K562 (cell line): ENCODE measurements at regions not wholly inside any gene's neighbourhood (a gene's known extent, or its start where the extent isn't known, plus 50 kb on each side); places are given as distances from the start of the nearest gene placed in this dataset.

ENCODE experiments used
- ATAC-seq: fragments of 200-7000 bp; cut with Tn5 transposase; 3 replicates; pipeline ENCODE4 v1.9.1; 2020; ENCODE audit warnings: moderate library complexity
- BruUV-seq: library from RNA; stranded (reverse); fragments of 400-500 nt; replicated peaks from 2 replicates; lab custom pipeline; 2021; lab: Mats Ljungman, UMichigan
- CTCF ChIA-PET: fragments of 300-600 bp; formaldehyde crosslinking; extraction: SDS; loops from one replicate; lab custom pipeline; 2021; ENCODE audit warnings: low intra/inter-chr PET ratio; lab: Yijun Ruan, JAX
- POLR2A ChIA-PET: fragments of 300-600, 350-650 bp; sonication (Branson Sonifier 250); formaldehyde crosslinking; extraction: SDS; loops from one replicate; lab custom pipeline; 2021; ENCODE audit warnings: antibody characterized with exemption, inconsistent platforms; lab: Yijun Ruan, JAX
- DNase-seq, 4 experiments: peaks; one replicate each; pipeline versions ENCODE4 v3.0.0 to v3.0.0-alpha.2; 2011 to 2018; ENCODE audit warnings: low spot score in 3 of 4, mixed read lengths in 3 of 4; ENCODE audit errors: extremely low read depth in 1 of 4
- FAIRE-seq: peaks from 2 replicates; lab custom pipeline; 2011; peaks lifted over from hg19 to GRCh38; lab: Jason Lieb, UNC
- H2AFZ ChIP-seq: 2 replicates; pipeline ENCODE4 v1.6.0; 2011; ENCODE audit warnings: low read depth, low read length, control low read depth, inconsistent platforms
- H3K27ac ChIP-seq: fragments of 200-600 bp; 3 replicates; pipeline ENCODE4 v1.8.0; 2011; ENCODE audit warnings: low read depth, mild to moderate bottlenecking, control low read depth, inconsistent platforms, low read length, moderate library complexity, mixed read lengths; ENCODE audit errors: extremely low read depth
- H3K27me3 ChIP-seq, 2 experiments: fragments of 300-600 bp in 1 of 2; 2 replicates in 1 of 2; 3 replicates in 1 of 2; pipeline versions ENCODE4 v1.6.0 to v1.8.0; 2011; ENCODE audit warnings: inconsistent platforms in 2 of 2, low read length in 2 of 2, mild to moderate bottlenecking in 1 of 2, mixed read lengths in 1 of 2, moderate library complexity in 1 of 2; ENCODE audit not compliant: control insufficient read depth in 2 of 2, insufficient read depth in 2 of 2
- H3K36me3 ChIP-seq: fragments of 300-600 bp; 3 replicates; pipeline ENCODE4 v1.8.0; 2011; ENCODE audit warnings: mild to moderate bottlenecking, low read length, inconsistent platforms; ENCODE audit not compliant: control insufficient read depth, insufficient read depth
- H3K4me1 ChIP-seq, 2 experiments: fragments of 200-600 bp in 1 of 2; replicated peaks in 1 of 2; 2 replicates in 1 of 2; 3 replicates in 1 of 2; pipeline versions ENCODE4 v1.5.1 to v1.8.0; 2011; ENCODE audit warnings: inconsistent platforms in 2 of 2, low read length in 2 of 2, mild to moderate bottlenecking in 1 of 2, mixed read lengths in 1 of 2, moderate library complexity in 1 of 2; ENCODE audit not compliant: control insufficient read depth in 2 of 2, insufficient read depth in 2 of 2
- H3K4me2 ChIP-seq: 2 replicates; pipeline ENCODE4 v1.6.1; 2011; ENCODE audit warnings: low read length, control low read depth, inconsistent platforms, mixed read lengths; ENCODE audit not compliant: insufficient read depth
- H3K4me3 ChIP-seq: fragments of 200-600 bp; sonication (generic), shearing (Covaris generic); 2 replicates; pipeline ENCODE4 v1.5.1; 2016; ENCODE audit warnings: control low read depth, inconsistent platforms
- H3K79me2 ChIP-seq: fragments of 200-600 bp; 3 replicates; pipeline ENCODE4 v1.8.0; 2011; ENCODE audit warnings: low read length, inconsistent platforms; ENCODE audit not compliant: control insufficient read depth, insufficient read depth
- H3K9ac ChIP-seq, 2 experiments: 2 replicates each; pipeline versions ENCODE4 v1.6.0 to v1.6.1; 2011; ENCODE audit warnings: low read depth in 2 of 2, low read length in 2 of 2, control low read depth in 1 of 2, inconsistent platforms in 1 of 2, mild to moderate bottlenecking in 1 of 2, mixed read lengths in 1 of 2; ENCODE audit not compliant: insufficient read depth in 1 of 2
- H3K9me1 ChIP-seq: one replicate; pipeline ENCODE4 v1.6.0; 2011; ENCODE audit warnings: inconsistent platforms, mild to moderate bottlenecking, low read length, moderate library complexity; ENCODE audit not compliant: control insufficient read depth, insufficient read depth
- H3K9me3 ChIP-seq: replicated peaks from 2 replicates; pipeline ENCODE4 v1.5.1; 2011; ENCODE audit warnings: low read depth, low read length, inconsistent platforms; ENCODE audit not compliant: control insufficient read depth, insufficient read depth
- H4K20me1 ChIP-seq: replicated peaks from 2 replicates; pipeline ENCODE4 v1.6.1; 2011; ENCODE audit warnings: low read length, inconsistent platforms, mixed read lengths; ENCODE audit not compliant: control insufficient read depth, insufficient read depth
- BACH1 ChIP-seq: fragments of 200-800 bp; sonication (Bioruptor generic); IDR thresholded peaks from 2 replicates; pipeline ENCODE4 v1.6.1; 2016; ENCODE audit warnings: missing genetic modification characterization, missing compliant biosample characterization
- CHCHD3 ChIP-seq: fragments of 250-450 bp; sonication (Bioruptor Pico); IDR thresholded peaks from 2 replicates; pipeline ENCODE4 v2.1.2; 2022; ENCODE audit warnings: mild to moderate bottlenecking
- ELF4 ChIP-seq: fragments of 450-650 bp; formaldehyde crosslinking; IDR thresholded peaks from 2 replicates; pipeline ENCODE4 v1.4.0; 2022; ENCODE audit warnings: missing genetic modification characterization
- ERF ChIP-seq: fragments of 450-650 bp; formaldehyde crosslinking; IDR thresholded peaks from 2 replicates; pipeline ENCODE4 v1.4.0; 2020; ENCODE audit warnings: mild to moderate bottlenecking, mixed read lengths
- MYNN ChIP-seq, 2 experiments: sonication (generic); formaldehyde crosslinking in 1 of 2; IDR thresholded peaks; 2 replicates each; pipeline versions ENCODE4 v1.5.0 to v1.6.1; 2016 to 2020; ENCODE audit warnings: antibody characterized with exemption in 1 of 2, missing genetic modification reagents in 1 of 2
- NCOA2 ChIP-seq, 2 experiments: fragments of 450-650 bp; IDR thresholded peaks; 2 replicates each; pipeline ENCODE4 v1.6.1; 2018; ENCODE audit warnings: mild to moderate bottlenecking in 2 of 2, moderate library complexity in 1 of 2; ENCODE audit not compliant: partially characterized antibody in 2 of 2
- NCOA6 ChIP-seq: fragments of 450-650 bp; IDR thresholded peaks from 2 replicates; pipeline ENCODE4 v1.6.1; 2017; ENCODE audit warnings: mild to moderate bottlenecking
- PHF21A ChIP-seq: fragments of 450-650 bp; IDR thresholded peaks from 2 replicates; pipeline ENCODE4 v1.6.1; 2017; ENCODE audit warnings: low read depth, borderline replicate concordance
- RAD21 ChIP-seq, 2 experiments: fragments of 250-450 bp in 1 of 2; fragments of 450-650 bp in 1 of 2; sonication (Bioruptor Pico) in 1 of 2; formaldehyde crosslinking in 1 of 2; IDR thresholded peaks in 1 of 2; conservative IDR thresholded peaks in 1 of 2; 2 replicates each; pipeline versions ENCODE4 v1.4.0 to v1.8.0; 2020 to 2022; ENCODE audit warnings: mild to moderate bottlenecking in 2 of 2, moderate library complexity in 1 of 2
- SMC3 ChIP-seq: conservative IDR thresholded peaks from 2 replicates; pipeline ENCODE4 v1.6.1; 2011; ENCODE audit warnings: low read depth, low read length, improper control_type of control experiment; ENCODE audit not compliant: insufficient read depth
- TBL1XR1 ChIP-seq, 2 experiments: IDR thresholded peaks; 2 replicates each; pipeline ENCODE4 v1.6.1; 2012; ENCODE audit warnings: improper control_type of control experiment in 2 of 2, low read length in 2 of 2, mild to moderate bottlenecking in 1 of 2
- ZNF354B ChIP-seq: fragments of 250-450 bp; sonication (Bioruptor Pico); IDR thresholded peaks from 2 replicates; pipeline ENCODE4 v1.4.0; 2020
- ZNF41 ChIP-seq: fragments of 250-450 bp; sonication (Bioruptor Pico); conservative IDR thresholded peaks from 2 replicates; pipeline ENCODE4 v1.4.0; 2020; ENCODE audit warnings: mild to moderate bottlenecking
- ZNF75A ChIP-seq: fragments of 450-650 bp; formaldehyde crosslinking; IDR thresholded peaks from 2 replicates; pipeline ENCODE4 v1.4.0; 2020; ENCODE audit warnings: mild to moderate bottlenecking
- WGBS: fragments of 100-300 bp; shearing (Covaris generic); methylation state at CpG from one replicate; pipeline ENCODE4 v1.1.6; 2016; ENCODE audit warnings: low coverage, mixed read lengths; ENCODE audit not compliant: insufficient coverage; ENCODE audit errors: missing lambda C conversion rate; 5-methylcytosine and 5-hydroxymethylcytosine counted together
- in situ Hi-C: fragments of 300-500 bp; cut with MboI; formaldehyde crosslinking; loops from 4 replicates; pipeline ENCODE4 v1.15.0; 2018; ENCODE audit warnings: inconsistent platforms, mixed read lengths
- intact Hi-C: fragments of 100-400 bp; cut with micrococcal nuclease; formaldehyde crosslinking; loops from 2 replicates; pipeline ENCODE4 v1.14.2; 2022
- TF ChIP-seq, protein P1 (sequence below): sonication (generic); formaldehyde crosslinking; IDR thresholded peaks from 2 replicates; pipeline ENCODE4 v1.8.1; 2022; ENCODE audit warnings: missing genetic modification reagents
- TF ChIP-seq, protein P2 (sequence below): sonication (generic); formaldehyde crosslinking; IDR thresholded peaks from 2 replicates; pipeline ENCODE4 v1.8.1; 2023; ENCODE audit warnings: mild to moderate bottlenecking, missing genetic modification reagents

DNA sequence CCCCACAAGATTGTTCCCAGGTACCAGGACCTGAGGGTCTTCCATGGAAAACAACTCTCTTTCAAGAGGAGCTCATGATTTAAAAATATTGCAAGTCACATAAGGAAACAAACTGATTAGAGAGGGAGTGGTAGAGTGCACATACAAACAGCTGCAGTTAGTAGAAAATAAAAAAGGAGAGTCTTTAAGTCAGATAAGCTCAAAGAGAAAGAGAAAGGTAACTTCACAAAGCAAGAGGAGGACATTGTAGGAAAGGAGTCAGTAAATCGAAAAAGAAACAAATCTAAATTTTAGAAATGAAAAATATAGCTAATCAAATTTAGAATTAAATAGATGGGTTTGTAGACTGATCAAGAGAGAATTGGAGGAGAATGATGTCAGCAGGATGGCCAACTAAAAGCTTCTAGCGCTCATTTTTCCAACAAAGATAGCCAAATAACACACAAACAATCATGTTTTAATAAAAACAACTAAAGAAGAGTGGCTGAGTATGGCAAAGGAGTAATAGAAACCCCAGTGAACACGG, 86.1 kb upstream of the CD53 start:
- CTCF ChIA-PET, result no interaction called here
- Histone ChIP-seq H3K4me1 (no peaks in the 10 kb centered on the region), H3K9me3 (no peaks in the 10 kb centered on the region), H3K9ac (no peak overlapping the region), H3K27ac (no peak overlapping the region), H3K79me2 (no peaks in the 10 kb centered on the region), H3K36me3 (no peaks in the 10 kb centered on the region), H3K9me1 (no peaks in the 10 kb centered on the region), H3K27me3 (no peaks in the 10 kb centered on the region), H3K4me3 (no peak overlapping the region), H3K4me2 (no peak overlapping the region), H2AFZ (no peak overlapping the region), H4K20me1 (no peaks in the 10 kb centered on the region)
- ATAC-seq (no peak), DNase-seq (no peak), FAIRE-seq (no peak)
- intact Hi-C loops (no loop called here), in situ Hi-C loops (loop anchor here (10.0 kb wide), 1 partner anchor 208 kb away; no protein-coding TSS in a partner anchor)
- TF ChIP-seq ZNF41 (CRISPR knock-in tag) (no peak), PHF21A (no peak), NCOA2 (IDR thresholded peaks at IDR 0.05; ENCODE audit: partially characterized antibody in 2 of 2) (no peak), ZNF354B (CRISPR knock-in tag) (no peak), MYNN (IDR thresholded peaks at IDR 0.05) (no peak), MYNN (CRISPR knock-in tag; IDR thresholded peaks at IDR 0.05) (no peak), SMC3 (no peak), NCOA6 (no peak), RAD21 (CRISPR knock-in tag; conservative IDR thresholded peaks at IDR 0.05 in 1 of 2, IDR thresholded peaks at IDR 0.05 in 1 of 2) (no peak), TBL1XR1 (IDR thresholded peaks at IDR 0.05; ENCODE audit: low read length in 2 of 2) (no peak), ERF (CRISPR knock-in tag) (no peak), CHCHD3 (CRISPR knock-in tag) (no peak), BACH1 (tag) (no peak), ELF4 (CRISPR knock-in tag) (no peak), ZNF75A (no peak)
- TF ChIP-seq, protein P1, sequence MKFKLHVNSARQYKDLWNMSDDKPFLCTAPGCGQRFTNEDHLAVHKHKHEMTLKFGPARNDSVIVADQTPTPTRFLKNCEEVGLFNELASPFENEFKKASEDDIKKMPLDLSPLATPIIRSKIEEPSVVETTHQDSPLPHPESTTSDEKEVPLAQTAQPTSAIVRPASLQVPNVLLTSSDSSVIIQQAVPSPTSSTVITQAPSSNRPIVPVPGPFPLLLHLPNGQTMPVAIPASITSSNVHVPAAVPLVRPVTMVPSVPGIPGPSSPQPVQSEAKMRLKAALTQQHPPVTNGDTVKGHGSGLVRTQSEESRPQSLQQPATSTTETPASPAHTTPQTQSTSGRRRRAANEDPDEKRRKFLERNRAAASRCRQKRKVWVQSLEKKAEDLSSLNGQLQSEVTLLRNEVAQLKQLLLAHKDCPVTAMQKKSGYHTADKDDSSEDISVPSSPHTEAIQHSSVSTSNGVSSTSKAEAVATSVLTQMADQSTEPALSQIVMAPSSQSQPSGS, result no peak
- TF ChIP-seq, protein P2, sequence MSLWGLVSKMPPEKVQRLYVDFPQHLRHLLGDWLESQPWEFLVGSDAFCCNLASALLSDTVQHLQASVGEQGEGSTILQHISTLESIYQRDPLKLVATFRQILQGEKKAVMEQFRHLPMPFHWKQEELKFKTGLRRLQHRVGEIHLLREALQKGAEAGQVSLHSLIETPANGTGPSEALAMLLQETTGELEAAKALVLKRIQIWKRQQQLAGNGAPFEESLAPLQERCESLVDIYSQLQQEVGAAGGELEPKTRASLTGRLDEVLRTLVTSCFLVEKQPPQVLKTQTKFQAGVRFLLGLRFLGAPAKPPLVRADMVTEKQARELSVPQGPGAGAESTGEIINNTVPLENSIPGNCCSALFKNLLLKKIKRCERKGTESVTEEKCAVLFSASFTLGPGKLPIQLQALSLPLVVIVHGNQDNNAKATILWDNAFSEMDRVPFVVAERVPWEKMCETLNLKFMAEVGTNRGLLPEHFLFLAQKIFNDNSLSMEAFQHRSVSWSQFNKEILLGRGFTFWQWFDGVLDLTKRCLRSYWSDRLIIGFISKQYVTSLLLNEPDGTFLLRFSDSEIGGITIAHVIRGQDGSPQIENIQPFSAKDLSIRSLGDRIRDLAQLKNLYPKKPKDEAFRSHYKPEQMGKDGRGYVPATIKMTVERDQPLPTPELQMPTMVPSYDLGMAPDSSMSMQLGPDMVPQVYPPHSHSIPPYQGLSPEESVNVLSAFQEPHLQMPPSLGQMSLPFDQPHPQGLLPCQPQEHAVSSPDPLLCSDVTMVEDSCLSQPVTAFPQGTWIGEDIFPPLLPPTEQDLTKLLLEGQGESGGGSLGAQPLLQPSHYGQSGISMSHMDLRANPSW, result no peak
- BruUV-seq, result no TSS peak
- POLR2A ChIA-PET, result interaction anchor here (0.6 to 1.5 kb wide), 3 partner anchors 9 to 829 kb away, joined by 3 to 5 read pairs (median 5); no protein-coding TSS in a partner anchor
- WGBS, result 0% methylated on average over 3 of the region's 3 CpGs
